Coronary artery (tissue), 2 donors: ENCODE measurements at regions not wholly inside any gene's neighbourhood (a gene's known extent, or its start where the extent isn't known, plus 50 kb on each side); places are given as distances from the start of the nearest gene placed in this dataset.

Experiments used
- DNase-seq: peaks from one replicate; pipeline ENCODE4 v3.0.0-alpha.2; 2017; ENCODE audit warnings: low spot score
- H3K27ac ChIP-seq, 2 donors: fragments of 200-600 bp; sonication (generic); one replicate each; pipeline ENCODE4 v1.5.1; 2016 to 2019
- H3K4me3 ChIP-seq: fragments of 200-600 bp; sonication (generic); 2 replicates; pipeline ENCODE4 v1.5.1; 2016; ENCODE audit warnings: mild to moderate bottlenecking, moderate library complexity
- CTCF ChIP-seq: fragments of 200-600 bp; sonication (generic); IDR thresholded peaks from one replicate; pipeline ENCODE4 v1.5.1; 2019; ENCODE audit warnings: antibody characterized with exemption

- no peak for TF ChIP-seq CTCF
- Histone ChIP-seq H3K27ac (no peak overlapping the region), H3K4me3 (no peak overlapping the region)
- DNase-seq = no peak
These were observed 55.1 kb downstream of the SOX9 start for GRCh38 chr17:72175787-72176515.

DNA sequence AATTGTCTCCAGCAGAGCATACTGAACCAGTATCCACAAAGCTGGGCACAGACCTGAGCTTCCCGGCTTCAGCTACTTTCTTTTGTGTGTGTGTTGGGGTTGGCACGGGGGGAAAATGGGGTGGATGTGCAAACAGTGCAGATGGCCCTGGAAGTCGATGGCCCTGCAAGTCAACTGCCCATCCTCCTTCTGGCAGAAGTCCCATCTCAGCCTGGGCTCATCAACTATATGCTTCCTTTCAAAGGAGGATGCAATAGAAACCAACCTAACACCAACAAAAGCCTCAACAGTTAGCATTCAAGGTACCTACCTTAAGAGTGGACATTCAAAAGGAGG, 55.7 kb downstream of the SOX9 start:
- no peak for TF ChIP-seq CTCF
- H3K4me3 ChIP-seq = no peak overlapping the region
- no peak for DNase-seq
- H3K27ac ChIP-seq = no peak overlapping the region

DNA sequence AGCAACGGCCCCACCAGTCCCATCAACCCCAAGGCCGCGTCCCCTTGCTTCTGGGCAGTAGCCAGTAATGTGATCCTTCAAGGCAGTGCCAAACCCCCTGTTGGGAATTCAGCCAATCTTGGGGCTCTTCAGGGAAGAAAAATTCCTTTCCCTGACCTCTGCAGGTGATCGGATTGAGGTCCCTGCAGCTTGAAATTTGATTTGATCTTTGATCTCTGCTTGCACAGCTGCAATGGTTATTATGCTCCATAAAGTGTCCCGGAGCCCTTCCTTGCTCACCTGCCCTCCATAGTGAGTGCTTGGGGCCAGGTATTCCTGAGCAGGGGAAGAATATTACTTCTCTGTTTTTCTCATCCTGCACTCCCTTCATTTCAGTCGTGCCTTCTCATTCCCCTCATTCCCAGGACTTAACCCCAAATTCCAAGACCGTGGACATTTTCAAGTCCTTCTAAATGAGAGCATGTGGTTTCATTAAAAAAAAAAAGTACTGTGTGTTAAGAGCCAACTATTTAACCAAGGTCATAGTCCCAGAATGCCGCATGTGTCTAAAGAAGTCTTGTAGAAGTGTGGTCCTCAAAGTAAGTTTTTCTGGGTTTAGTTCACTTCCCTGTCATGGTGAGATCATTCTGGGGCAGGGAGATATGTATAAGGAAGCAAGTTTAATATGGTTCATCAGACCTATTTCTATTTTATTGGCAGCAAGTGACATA, 56.3 kb downstream of the SOX9 start:
- no peak for TF ChIP-seq CTCF
- Histone ChIP-seq H3K27ac (no peak overlapping the region), H3K4me3 (no peak overlapping the region)
- DNase-seq = no peak

DNA sequence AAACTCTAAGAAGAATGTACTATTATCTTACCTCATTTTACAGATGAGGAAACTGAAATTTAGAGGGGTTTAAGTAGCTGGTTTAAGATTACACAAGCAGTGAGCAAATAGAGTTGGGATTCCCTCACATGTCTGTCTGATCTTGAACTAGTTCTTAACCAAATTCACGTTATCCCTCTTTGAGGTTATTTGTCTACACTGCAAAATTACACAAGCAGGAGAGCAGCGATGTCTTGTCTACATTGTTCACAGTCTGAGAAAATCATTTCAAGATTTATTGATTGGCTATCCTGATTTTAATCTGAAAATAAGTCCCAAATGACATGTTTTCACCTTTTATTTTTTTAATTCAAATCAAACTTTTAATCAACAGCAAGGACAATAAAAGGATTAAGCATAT, 56.9 kb downstream of the SOX9 start:
- Histone ChIP-seq H3K27ac (no peak overlapping the region), H3K4me3 (no peak overlapping the region)
- DNase-seq = no peak
- TF ChIP-seq CTCF = no peak

DNA sequence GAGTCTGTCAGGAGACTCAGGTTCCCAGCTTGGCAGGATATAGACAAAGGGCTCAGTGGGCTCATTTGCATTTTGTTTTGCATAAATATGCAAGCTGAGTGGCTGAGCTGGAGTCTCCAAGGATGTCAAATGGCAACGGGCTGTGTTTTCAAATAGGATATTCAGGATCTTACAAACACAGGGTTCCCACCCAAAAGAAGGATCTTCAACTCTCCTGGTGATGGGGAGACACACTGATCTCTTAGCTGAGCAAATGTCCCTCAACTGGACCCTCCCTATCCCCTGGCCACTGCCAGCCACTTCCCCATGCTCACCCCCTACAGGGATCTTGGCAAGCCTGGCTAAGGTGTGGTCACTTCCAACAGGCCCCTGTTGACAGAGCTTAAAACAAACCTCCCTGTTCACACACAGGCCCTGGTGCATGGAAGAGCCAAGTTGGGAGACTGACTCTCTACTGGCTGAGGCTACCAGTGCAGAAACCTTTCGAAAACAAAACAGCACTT, 61.6 kb downstream of the SOX9 start:
- H3K27ac ChIP-seq = no peak overlapping the region
- no peak for TF ChIP-seq CTCF
- H3K4me3 ChIP-seq = no peak overlapping the region
- no peak for DNase-seq

DNA sequence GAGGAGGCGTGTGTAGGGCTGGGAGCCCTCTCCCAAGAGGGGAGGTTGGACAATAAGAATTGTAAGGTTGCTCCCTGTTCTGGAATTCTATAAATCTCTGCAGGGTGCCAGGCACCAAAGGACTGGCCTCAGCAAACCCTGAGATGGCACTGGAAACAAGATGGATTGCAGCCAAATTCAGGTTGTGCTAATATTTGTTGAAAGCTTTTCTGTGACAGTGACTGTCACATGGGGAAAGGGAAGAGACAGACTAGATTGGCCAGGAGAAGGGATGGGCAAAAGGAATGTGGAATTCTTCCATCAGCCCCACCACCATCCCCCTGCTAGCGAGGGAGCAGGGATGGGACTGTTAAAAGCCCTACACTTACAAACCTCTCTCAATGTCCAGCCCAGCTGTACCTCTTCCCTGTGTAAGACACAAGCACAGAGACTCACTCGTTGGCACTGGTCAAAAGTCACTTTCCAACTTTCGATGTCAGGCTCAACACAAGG, 62.4 kb downstream of the SOX9 start:
- Histone ChIP-seq H3K4me3 (no peak overlapping the region), H3K27ac (no peak overlapping the region)
- no peak for TF ChIP-seq CTCF
- DNase-seq = no peak

- no peak for TF ChIP-seq CTCF
- H3K27ac ChIP-seq = no peak overlapping the region
- no peak overlapping the region for H3K4me3 ChIP-seq
- DNase-seq = no peak
These were observed 64.0 kb downstream of the SOX9 start for GRCh38 chr17:72184805-72185204.
